K562 (cell line): ENCODE measurements at regions not wholly inside any gene's neighbourhood (a gene's known extent, or its start where the extent isn't known, plus 50 kb on each side); places are given as distances from the start of the nearest gene placed in this dataset.
"Not testable (repeated sequence)": the region's sequence is repeated elsewhere in the genome, so short reads cannot be mapped to it uniquely, and the experiment has no call there.

ENCODE experiments used
- CBX3 ChIP-seq, 2 experiments: IDR thresholded peaks; 1 replicate in 1 of 2; 2 replicates in 1 of 2; pipeline ENCODE4 v1.6.1; 2012; ENCODE audit warnings: inconsistent platforms in 2 of 2, low read length in 2 of 2, borderline replicate concordance in 1 of 2, control low read depth in 1 of 2
- CREB1 ChIP-seq, 2 experiments: sonication (generic) in 1 of 2; formaldehyde crosslinking in 1 of 2; IDR thresholded peaks; 2 replicates each; pipeline versions ENCODE4 v1.6.1 to v1.8.0; 2012 to 2022; ENCODE audit warnings: inconsistent platforms in 1 of 2, mild to moderate bottlenecking in 1 of 2, missing genetic modification reagents in 1 of 2, moderate library complexity in 1 of 2
- E2F4 ChIP-seq: sonication (generic); formaldehyde crosslinking; IDR thresholded peaks from 2 replicates; pipeline ENCODE4 v1.8.0; 2022; ENCODE audit warnings: mild to moderate bottlenecking, low read depth, missing genetic modification reagents
- KLF10 ChIP-seq: fragments of 250-450 bp; sonication (Bioruptor Pico); IDR thresholded peaks from 2 replicates; pipeline ENCODE4 v1.6.1; 2021; ENCODE audit warnings: matching md5 sums
- RFX5 ChIP-seq: IDR thresholded peaks from 2 replicates; pipeline ENCODE4 v1.6.1; 2011; ENCODE audit warnings: low read depth, mild to moderate bottlenecking, improper control_type of control experiment, low read length
- ZNF75A ChIP-seq: fragments of 450-650 bp; formaldehyde crosslinking; IDR thresholded peaks from 2 replicates; pipeline ENCODE4 v1.4.0; 2020; ENCODE audit warnings: mild to moderate bottlenecking
- TF ChIP-seq, protein P1 (sequence below): fragments of 450-650 bp; formaldehyde crosslinking; IDR thresholded peaks from 2 replicates; pipeline ENCODE4 v1.4.0; 2022; ENCODE audit warnings: missing genetic modification characterization

- TF ChIP-seq KLF10 (CRISPR knock-in tag); E2F4; RFX5; CBX3 (IDR thresholded peaks at IDR 0.05; ENCODE audit: borderline replicate concordance in 1 of 2, low read length in 2 of 2); ZNF75A (CRISPR knock-in tag); CREB1 (IDR thresholded peaks at IDR 0.05); CREB1 (CRISPR knock-in tag; IDR thresholded peaks at IDR 0.05): not testable (repeated sequence)
- TF ChIP-seq, protein P1, sequence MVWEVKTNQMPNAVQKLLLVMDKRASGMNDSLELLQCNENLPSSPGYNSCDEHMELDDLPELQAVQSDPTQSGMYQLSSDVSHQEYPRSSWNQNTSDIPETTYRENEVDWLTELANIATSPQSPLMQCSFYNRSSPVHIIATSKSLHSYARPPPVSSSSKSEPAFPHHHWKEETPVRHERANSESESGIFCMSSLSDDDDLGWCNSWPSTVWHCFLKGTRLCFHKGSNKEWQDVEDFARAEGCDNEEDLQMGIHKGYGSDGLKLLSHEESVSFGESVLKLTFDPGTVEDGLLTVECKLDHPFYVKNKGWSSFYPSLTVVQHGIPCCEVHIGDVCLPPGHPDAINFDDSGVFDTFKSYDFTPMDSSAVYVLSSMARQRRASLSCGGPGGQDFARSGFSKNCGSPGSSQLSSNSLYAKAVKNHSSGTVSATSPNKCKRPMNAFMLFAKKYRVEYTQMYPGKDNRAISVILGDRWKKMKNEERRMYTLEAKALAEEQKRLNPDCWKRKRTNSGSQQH (CRISPR knock-in tag), result not testable (repeated sequence)
Measured at GRCh38 chr7:56910973-56911372, 221.3 kb downstream of the ZNF479 start.
